Upper lobe of right lung (tissue), 1 donor: ENCODE measurements at regions not wholly inside any gene's neighbourhood (a gene's known extent, or its start where the extent isn't known, plus 50 kb on each side); places are given as distances from the start of the nearest gene placed in this dataset.
"Not testable (repeated sequence)": the region's sequence is repeated elsewhere in the genome, so short reads cannot be mapped to it uniquely, and the experiment has no call there.

Source experiments
- ATAC-seq: fragments of 200-7000 bp; cut with Tn5 transposase; one replicate; pipeline ENCODE4 v1.9.1; 2020; ENCODE audit warnings: mild to moderate bottlenecking, moderate library complexity
- DNase-seq: peaks from one replicate; pipeline ENCODE4 v3.0.0-alpha.2; 2020
- H3K27ac ChIP-seq: fragments of 200-600 bp; one replicate; pipeline ENCODE4 v1.8.0; 2022
- H3K27me3 ChIP-seq: fragments of 200-600 bp; one replicate; pipeline ENCODE4 v1.8.0; 2022; ENCODE audit warnings: mild to moderate bottlenecking
- H3K36me3 ChIP-seq: fragments of 200-600 bp; one replicate; pipeline ENCODE4 v1.8.0; 2022
- H3K4me1 ChIP-seq: fragments of 200-600 bp; one replicate; pipeline ENCODE4 v1.8.0; 2022
- H3K4me3 ChIP-seq: fragments of 200-600 bp; one replicate; pipeline ENCODE4 v1.8.0; 2022; ENCODE audit warnings: mild to moderate bottlenecking
- H3K9me3 ChIP-seq: fragments of 200-600 bp; one replicate; pipeline ENCODE4 v1.8.0; 2022
- intact Hi-C: fragments of 100-400 bp; cut with DNase I; formaldehyde crosslinking; loops from one replicate; pipeline ENCODE4 v1.11.0; 2022
- TF ChIP-seq, protein P1 (sequence below): fragments of 200-600 bp; IDR thresholded peaks from one replicate; pipeline ENCODE4 v1.8.0; 2022; ENCODE audit warnings: antibody characterized with exemption
- donor health status: DM: no; HTN: yes; CAD: no; lungs with severe emphysema.

DNA sequence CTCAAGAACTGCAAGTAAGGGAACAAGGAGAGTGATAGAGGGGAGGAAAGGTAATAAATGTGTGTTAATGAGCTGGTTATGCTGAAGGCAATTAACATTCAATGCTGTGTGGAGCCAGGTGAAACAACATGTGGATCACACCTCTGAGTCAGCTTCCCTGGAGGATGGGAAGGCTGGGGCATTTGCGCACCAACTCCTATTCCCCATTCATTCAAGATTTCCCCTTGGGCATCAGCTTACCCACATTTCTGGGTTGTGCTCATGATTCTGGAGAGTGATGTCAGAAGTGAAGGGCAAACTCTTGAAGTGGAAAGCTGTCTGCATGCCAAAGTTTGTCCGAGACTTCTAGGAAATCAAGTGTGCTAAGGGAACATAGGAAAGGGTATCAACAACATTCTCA, 461.4 kb downstream of the MID1IP1 start:
- Histone ChIP-seq H3K4me1 (no peaks in the 10 kb centered on the region), H3K27ac (no peak overlapping the region), H3K27me3 (no peaks in the 10 kb centered on the region), H3K9me3 (no peaks in the 10 kb centered on the region), H3K4me3 (no peak overlapping the region), H3K36me3 (no peaks in the 10 kb centered on the region)
- no peak for DNase-seq
- ATAC-seq: no peak
- TF ChIP-seq, protein P1, sequence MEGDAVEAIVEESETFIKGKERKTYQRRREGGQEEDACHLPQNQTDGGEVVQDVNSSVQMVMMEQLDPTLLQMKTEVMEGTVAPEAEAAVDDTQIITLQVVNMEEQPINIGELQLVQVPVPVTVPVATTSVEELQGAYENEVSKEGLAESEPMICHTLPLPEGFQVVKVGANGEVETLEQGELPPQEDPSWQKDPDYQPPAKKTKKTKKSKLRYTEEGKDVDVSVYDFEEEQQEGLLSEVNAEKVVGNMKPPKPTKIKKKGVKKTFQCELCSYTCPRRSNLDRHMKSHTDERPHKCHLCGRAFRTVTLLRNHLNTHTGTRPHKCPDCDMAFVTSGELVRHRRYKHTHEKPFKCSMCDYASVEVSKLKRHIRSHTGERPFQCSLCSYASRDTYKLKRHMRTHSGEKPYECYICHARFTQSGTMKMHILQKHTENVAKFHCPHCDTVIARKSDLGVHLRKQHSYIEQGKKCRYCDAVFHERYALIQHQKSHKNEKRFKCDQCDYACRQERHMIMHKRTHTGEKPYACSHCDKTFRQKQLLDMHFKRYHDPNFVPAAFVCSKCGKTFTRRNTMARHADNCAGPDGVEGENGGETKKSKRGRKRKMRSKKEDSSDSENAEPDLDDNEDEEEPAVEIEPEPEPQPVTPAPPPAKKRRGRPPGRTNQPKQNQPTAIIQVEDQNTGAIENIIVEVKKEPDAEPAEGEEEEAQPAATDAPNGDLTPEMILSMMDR: no peak
- intact Hi-C loops: no loop called here

DNA sequence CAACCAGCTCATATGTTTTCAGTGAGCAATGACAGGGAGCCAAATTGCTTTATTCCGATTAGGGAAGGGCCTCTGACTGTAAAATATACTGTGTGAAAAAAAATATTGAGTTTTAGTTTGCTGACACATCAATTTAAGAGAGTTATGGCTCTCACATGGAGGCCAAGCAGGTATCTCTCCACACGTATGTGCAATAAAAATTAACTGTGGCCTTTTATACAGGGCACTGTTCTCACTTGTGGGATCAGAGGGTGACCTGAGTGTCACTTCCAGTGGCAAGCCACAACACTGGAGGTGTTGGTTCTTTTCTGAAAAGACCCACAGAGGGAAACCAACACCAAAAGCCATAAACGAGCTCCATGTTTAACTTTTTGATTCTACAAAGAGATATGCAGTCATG, 462.8 kb downstream of the MID1IP1 start:
- no peaks in the 10 kb centered on the region for H3K9me3 ChIP-seq
- intact Hi-C loops: no loop called here

DNA sequence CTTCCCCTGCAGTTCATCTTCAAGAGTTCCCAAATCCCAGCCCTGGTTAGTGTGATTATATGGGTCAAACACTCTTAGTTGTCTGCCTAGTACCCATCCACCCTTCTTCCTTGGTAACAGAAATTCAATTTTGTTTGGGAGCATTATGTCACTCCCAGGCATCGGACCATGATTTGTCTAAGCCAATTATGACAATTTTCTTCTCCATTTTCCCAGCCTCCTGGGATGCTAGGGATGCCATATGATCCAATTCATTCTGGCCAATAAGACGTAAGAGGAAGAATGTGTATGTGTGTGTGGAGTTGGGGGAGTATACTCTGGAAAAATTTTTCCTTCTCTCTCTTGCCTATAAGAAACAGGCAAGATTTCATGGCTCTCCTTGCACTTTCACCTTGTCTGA, 465.9 kb downstream of the MID1IP1 start:
- Histone ChIP-seq H3K27ac (no peak overlapping the region), H3K36me3 (no peaks in the 10 kb centered on the region), H3K9me3 (no peaks in the 10 kb centered on the region), H3K4me1 (no peaks in the 10 kb centered on the region), H3K27me3 (no peaks in the 10 kb centered on the region), H3K4me3 (no peak overlapping the region)
- TF ChIP-seq, protein P1: no peak
- ATAC-seq: no peak
- intact Hi-C loops: no loop called here
- no peak for DNase-seq

More for the DNA sequence above, 462.8 kb downstream of the MID1IP1 start:
- DNase-seq: no peak
- Histone ChIP-seq H3K27me3 (no peaks in the 10 kb centered on the region), H3K27ac (no peak overlapping the region), H3K4me1 (no peaks in the 10 kb centered on the region), H3K4me3 (no peak overlapping the region), H3K36me3 (no peaks in the 10 kb centered on the region)
- TF ChIP-seq, protein P1: no peak
- ATAC-seq: no peak

DNA sequence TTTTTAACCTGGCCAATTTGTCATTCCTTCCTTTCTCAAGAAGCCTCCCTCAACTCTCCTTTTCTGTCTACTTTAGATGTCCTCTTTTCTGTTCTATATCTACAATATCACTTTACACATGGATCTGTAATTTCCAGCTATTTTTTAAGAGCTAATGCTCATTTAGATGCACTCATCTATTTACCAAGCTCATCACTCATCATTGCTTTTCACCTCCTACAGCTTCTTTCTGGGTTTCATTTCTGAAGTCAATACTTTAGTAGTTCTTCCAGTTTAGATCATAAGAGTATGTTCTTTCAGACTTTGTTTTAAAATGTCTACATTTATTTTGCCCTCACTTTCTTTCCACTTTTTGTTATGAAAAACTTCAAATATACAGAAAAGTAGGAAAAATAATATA, 466.9 kb downstream of the MID1IP1 start:
- DNase-seq (no peak), ATAC-seq (no peak)
- Histone ChIP-seq H3K4me3 (no peak overlapping the region), H3K27me3 (no peaks in the 10 kb centered on the region), H3K9me3 (no peaks in the 10 kb centered on the region), H3K4me1 (no peaks in the 10 kb centered on the region), H3K27ac (no peak overlapping the region), H3K36me3 (no peaks in the 10 kb centered on the region)
- intact Hi-C loops: no loop called here
- TF ChIP-seq, protein P1: no peak

DNA sequence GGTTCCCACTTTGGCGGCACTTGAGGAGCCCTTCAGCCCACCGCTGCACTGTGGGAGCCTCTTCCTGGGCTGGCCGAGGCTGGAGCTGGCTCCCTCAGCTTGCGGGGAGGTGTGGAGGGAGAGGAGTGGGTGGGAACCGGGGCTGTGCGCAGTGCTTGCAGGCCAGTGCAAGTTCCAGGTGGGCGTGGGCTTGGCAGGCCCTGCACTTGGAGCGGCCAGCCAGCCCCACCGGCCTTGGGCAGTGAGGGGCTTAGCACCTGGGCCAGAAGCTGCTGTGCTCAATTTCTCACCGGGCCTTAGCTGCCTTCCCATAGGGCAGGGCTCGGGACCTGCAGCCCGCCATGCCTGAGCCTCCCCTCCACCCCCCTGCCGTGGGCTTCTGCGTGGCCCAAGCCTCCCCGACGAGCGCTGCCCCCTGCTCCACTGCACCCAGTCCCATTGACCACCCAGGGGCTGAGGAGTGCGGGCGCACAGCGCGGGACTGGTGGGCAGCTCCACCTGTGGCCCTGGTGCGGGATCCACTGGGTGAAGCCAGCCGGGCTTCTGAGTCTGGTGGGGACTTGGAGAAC, 474.3 kb downstream of the MID1IP1 start:
- intact Hi-C loops: no loop called here
- no peaks in the 10 kb centered on the region for H3K27me3 ChIP-seq
- TF ChIP-seq, protein P1: no peak
- no peaks in the 10 kb centered on the region for H3K36me3 ChIP-seq
- H3K4me3 ChIP-seq: no peak overlapping the region
- H3K27ac ChIP-seq: no peak overlapping the region
- DNase-seq: no peak
- H3K4me1 ChIP-seq: no peaks in the 10 kb centered on the region
- no peaks in the 10 kb centered on the region for H3K9me3 ChIP-seq
- ATAC-seq: no peak

DNA sequence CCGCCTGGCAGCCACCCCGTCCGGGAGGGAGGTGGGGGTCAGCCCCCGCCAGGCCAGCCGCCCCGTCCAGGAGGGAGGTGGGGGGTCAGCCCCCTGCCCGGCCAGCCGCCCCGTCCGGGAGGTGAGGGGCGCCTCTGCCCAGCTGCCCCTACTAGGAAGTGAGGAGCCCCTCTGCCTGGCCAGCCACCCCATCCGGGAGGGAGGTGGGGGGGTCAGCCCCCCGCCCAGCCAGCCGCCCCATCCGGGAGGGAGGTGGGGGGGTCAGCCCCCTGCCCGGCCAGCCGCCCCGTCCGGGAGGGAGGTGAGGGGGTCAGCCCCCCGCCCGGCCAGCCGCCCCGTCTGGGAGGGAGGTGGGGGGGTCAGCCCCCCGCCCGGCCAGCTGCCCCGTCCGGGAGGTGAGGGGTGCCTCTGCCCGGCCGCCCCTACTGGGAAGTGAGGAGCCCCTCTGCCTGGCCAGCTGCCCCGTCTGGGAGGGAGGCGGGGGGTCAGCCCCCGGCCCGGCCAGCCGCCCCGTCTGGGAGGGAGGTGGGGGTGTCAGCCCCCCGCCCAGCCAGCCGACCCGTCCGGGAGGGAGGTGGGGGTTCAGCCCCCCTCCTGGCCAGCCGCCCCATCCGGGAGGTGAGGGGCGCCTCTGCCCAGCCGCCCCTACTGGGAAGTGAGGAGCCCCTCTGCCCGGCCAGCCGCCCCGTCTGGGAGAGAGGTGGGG, 476.6 kb downstream of the MID1IP1 start:
- H3K9me3 ChIP-seq, H3K36me3 ChIP-seq, intact Hi-C loops, ATAC-seq, H3K4me3 ChIP-seq, H3K27ac ChIP-seq, H3K4me1 ChIP-seq, H3K27me3 ChIP-seq, DNase-seq: not testable (repeated sequence)
